ENCODE measurements at regions not wholly inside any gene's neighbourhood (a gene's known extent, or its start where the extent isn't known, plus 50 kb on each side); places are given as distances from the start of the nearest gene placed in this dataset.
"Not testable (repeated sequence)": the region's sequence is repeated elsewhere in the genome, so short reads cannot be mapped to it uniquely, and the experiment has no call there.

DNA sequence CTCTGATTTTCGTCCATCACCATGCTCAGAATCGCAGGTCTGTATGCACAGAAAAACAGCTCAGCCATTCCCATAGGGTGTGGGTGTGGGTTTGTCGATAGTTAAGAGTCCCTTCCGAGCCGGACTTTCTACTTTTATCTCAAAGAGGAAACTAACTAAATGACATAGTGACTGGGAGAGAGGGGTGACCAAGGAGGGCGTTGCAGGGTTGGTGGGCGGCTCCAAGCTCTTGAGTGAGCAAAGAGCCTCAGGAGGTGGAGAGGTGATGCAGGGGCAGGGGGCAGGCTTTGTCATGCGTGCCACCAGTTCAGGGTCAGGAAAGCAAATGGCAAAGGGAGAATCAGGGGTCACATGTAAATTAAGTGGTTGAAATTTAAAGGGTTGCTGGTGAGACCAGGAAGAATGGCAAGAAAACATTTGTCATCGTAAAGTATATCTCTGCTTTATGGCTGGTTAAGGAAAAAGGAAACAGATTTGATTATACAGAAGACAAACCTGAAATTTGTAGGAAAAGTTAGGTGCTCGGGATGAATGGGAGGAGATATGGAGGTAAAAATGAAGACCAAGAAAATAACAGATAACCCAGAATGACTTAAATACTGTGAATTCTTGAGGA lies 249.0 kb downstream of the SETD4 start:
- no peaks in the 10 kb centered on the region for H3K9me3 Mint-ChIP-seq
- H3K4me3 Mint-ChIP-seq: no peak overlapping the region
- no peaks in the 10 kb centered on the region for H3K4me1 Mint-ChIP-seq (ENCODE audit: low read depth)
- H3K27ac Mint-ChIP-seq: no peak overlapping the region
- DNase-seq (ENCODE audit: low spot score): no peak
- peaks cover 8% of the 10 kb centered on the region for H3K27me3 Mint-ChIP-seq (ENCODE audit: low read depth)
- H3K36me3 Mint-ChIP-seq (ENCODE audit: low read depth): no peaks in the 10 kb centered on the region

DNA sequence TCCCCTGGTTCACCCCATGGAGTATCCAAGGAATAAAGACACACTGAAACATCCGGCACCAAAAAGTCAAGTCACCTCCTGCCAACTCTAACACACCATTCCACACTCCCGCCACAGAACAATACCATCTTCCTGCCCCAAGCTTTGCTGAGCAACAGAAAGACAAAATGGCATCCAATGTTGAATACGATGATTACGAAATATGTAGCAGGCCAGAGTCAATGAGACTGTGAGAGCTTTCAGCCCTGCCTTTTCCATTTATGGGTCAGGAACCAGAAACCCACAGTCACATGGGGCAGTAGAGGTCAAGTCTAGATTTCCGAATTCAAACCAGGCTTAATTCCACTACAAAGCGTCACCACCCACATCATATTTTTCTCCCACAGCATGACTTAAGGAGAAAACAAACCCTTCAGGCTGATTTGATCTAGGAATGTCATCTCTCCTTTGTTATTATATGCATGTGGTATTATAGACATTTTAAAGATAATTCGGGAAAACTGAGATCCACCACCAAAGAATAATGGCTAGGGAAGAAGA lies 249.8 kb downstream of the SETD4 start:
- Mint-ChIP-seq H3K27ac (no peak overlapping the region), H3K4me1 (ENCODE audit: low read depth) (no peaks in the 10 kb centered on the region), H3K4me3 (no peak overlapping the region), H3K27me3 (ENCODE audit: low read depth) (peaks cover 8% of the 10 kb centered on the region), H3K9me3 (no peaks in the 10 kb centered on the region), H3K36me3 (ENCODE audit: low read depth) (no peaks in the 10 kb centered on the region)
- no peak for DNase-seq (ENCODE audit: low spot score)

DNA sequence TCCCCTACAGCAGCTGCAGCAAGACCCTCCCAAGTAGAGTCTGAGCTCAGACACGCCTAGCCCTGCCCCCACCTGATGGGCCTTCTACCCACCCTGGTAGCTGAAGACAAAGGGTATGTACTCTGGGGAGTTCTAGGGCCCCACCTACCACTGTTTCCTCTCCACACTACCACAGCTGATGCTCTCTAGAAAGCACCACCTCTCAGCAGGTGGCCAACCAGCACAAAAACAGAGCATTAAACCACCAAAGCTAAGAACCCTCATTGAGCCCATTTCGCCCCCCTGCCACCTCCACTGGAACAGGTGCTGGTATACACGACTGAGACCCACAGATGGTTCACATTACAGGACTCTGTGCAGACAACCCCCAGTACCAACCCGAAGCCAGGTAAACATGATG lies 258.9 kb downstream of the SETD4 start:
- Mint-ChIP-seq H3K4me1 (ENCODE audit: low read depth) (no peaks in the 10 kb centered on the region), H3K27ac (no peak overlapping the region)

DNA sequence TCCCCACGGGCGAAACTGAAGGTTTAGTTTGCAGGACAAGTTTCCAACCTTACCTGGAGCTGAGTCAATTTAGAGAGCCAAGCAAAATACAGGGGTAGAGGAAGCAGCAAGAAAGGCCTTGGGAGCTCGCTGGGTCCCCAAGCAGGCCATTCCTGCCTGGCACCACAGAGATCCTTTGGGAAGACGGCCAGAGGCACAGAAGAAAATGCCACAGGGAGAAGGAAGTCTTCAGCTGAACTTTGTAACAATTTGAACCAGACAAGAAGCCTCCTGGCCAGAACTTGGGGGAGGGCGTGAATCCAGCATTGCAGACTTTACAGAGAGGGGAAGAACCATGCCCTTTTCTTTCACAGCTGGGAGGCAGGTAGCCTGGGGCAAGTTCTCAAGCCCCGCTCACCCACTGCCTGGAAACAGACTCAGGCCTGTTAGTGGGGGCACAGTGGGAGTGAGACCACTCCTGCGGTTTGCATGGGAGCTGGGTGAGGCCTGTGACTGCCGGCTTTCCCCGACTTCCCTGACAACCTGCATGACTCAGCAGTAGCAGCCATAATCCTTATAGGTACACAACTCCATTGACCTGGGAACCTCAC lies 259.4 kb downstream of the SETD4 start:
- H3K4me1 Mint-ChIP-seq (ENCODE audit: low read depth); H3K36me3 Mint-ChIP-seq (ENCODE audit: low read depth); H3K27ac Mint-ChIP-seq; H3K9me3 Mint-ChIP-seq; DNase-seq (ENCODE audit: low spot score); H3K4me3 Mint-ChIP-seq: not testable (repeated sequence)
- peaks cover 18% of the 10 kb centered on the region for H3K27me3 Mint-ChIP-seq (ENCODE audit: low read depth)

More for the DNA sequence above, 258.9 kb downstream of the SETD4 start:
- H3K36me3 Mint-ChIP-seq (ENCODE audit: low read depth): no peaks in the 10 kb centered on the region
- DNase-seq (ENCODE audit: low spot score): no peak
- no peak overlapping the region for H3K4me3 Mint-ChIP-seq
- no peaks in the 10 kb centered on the region for H3K9me3 Mint-ChIP-seq
- H3K27me3 Mint-ChIP-seq (ENCODE audit: low read depth): peaks cover 18% of the 10 kb centered on the region

GRCh38 chr21:35796844-35797243 lies 263.5 kb downstream of the SETD4 start:
- Mint-ChIP-seq H3K27ac (no peak overlapping the region), H3K36me3 (ENCODE audit: low read depth) (no peaks in the 10 kb centered on the region), H3K9me3 (no peaks in the 10 kb centered on the region), H3K4me3 (no peak overlapping the region), H3K27me3 (ENCODE audit: low read depth) (peaks cover 2% of the 10 kb centered on the region), H3K4me1 (ENCODE audit: low read depth) (no peaks in the 10 kb centered on the region)
- DNase-seq (ENCODE audit: low spot score): no peak

DNA sequence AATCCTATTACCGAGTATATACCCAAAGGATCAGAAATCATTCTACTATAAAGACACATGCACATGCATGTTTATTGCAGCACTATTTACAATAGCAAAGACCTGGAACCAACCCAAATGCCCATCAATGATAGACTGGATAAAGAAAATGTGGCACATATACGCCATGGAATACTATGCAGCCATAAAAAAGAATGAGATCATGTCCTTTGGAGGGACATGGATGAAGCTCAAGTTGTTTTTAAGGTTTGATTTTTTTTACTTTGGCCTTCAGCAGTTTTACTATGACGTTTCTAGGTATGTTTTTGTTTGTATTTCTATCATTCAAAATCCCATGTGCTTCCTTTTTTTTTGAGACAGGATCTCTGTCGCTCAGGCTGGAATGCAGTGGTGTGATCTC lies 265.8 kb downstream of the SETD4 start:
- not testable (repeated sequence) for H3K4me1 Mint-ChIP-seq (ENCODE audit: low read depth); H3K9me3 Mint-ChIP-seq; H3K27ac Mint-ChIP-seq; H3K36me3 Mint-ChIP-seq (ENCODE audit: low read depth); H3K27me3 Mint-ChIP-seq (ENCODE audit: low read depth); DNase-seq (ENCODE audit: low spot score); H3K4me3 Mint-ChIP-seq

DNA sequence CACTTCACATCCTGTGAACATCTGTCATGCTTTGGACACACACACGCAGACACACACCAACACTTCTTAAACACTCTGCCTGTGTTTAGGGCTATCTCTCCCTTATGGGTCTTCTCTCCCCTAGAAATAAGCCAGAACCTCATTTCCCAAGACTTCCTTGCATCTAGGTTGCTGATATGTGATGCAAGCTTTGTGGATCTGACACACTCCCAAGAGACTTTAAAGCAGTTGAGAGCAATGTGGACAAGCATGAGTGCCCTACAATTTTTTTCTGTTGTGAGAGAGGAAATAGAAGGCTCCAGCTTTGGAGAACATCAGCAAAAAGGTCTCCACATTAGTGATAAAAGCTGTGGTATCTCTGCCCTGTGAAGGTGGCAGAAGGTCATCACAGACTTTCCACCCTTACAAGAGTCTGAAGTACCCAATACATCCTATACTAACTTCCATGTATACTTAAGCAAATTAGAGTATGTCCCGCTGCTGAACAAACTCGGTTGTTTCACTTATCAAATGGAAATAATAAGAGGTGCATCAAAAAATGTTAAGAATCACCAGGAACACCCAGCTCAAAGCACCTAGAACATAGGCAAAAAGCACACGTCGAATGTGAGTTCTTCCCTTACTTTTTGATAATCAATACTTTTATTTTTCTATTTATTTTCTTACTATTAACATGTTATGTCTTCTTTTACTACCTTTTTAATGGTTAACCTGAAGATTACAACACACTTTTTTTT lies 267.6 kb downstream of the SETD4 start:
- no peak for DNase-seq (ENCODE audit: low spot score)
- H3K27ac Mint-ChIP-seq: no peak overlapping the region
- H3K4me1 Mint-ChIP-seq (ENCODE audit: low read depth): no peaks in the 10 kb centered on the region
- H3K36me3 Mint-ChIP-seq (ENCODE audit: low read depth): no peaks in the 10 kb centered on the region
- H3K4me3 Mint-ChIP-seq: no peak overlapping the region
- H3K27me3 Mint-ChIP-seq (ENCODE audit: low read depth): no peaks in the 10 kb centered on the region
- H3K9me3 Mint-ChIP-seq: no peaks in the 10 kb centered on the region

- Mint-ChIP-seq H3K36me3 (ENCODE audit: low read depth) (no peaks in the 10 kb centered on the region), H3K4me3 (no peak overlapping the region), H3K9me3 (no peaks in the 10 kb centered on the region), H3K27ac (no peak overlapping the region), H3K27me3 (ENCODE audit: low read depth) (no peaks in the 10 kb centered on the region), H3K4me1 (ENCODE audit: low read depth) (no peaks in the 10 kb centered on the region)
- DNase-seq (ENCODE audit: low spot score): no peak
Observed at GRCh38 chr21:35791541-35792325, 268.6 kb downstream of the SETD4 start.

DNA sequence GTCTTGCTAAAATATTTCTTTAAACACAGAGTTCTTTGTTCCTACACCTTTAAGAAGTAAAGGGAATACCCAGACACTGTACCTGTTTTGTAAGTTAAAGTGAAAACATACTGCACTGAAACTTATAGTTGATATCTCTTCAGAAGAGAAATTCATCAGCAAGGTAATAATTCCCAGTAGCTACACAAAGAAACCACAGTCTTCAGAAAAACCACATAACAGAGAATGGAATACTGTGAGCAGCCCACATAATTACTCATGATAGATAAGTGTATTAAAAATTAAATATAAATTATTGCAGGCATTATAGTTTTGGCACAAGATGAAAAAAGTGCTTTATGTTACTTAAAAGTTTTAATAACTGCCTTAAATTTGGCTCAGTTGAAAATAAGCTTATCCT lies 276.6 kb downstream of the SETD4 start:
- H3K4me3 Mint-ChIP-seq: no peak overlapping the region
- H3K36me3 Mint-ChIP-seq (ENCODE audit: low read depth): no peaks in the 10 kb centered on the region
- H3K27me3 Mint-ChIP-seq (ENCODE audit: low read depth): peaks cover 6% of the 10 kb centered on the region
- no peak for DNase-seq (ENCODE audit: low spot score)
- no peaks in the 10 kb centered on the region for H3K4me1 Mint-ChIP-seq (ENCODE audit: low read depth)
- H3K9me3 Mint-ChIP-seq: no peaks in the 10 kb centered on the region
- H3K27ac Mint-ChIP-seq: no peak overlapping the region

GRCh38 chr21:35782667-35783066 lies 277.7 kb downstream of the SETD4 start:
- Mint-ChIP-seq H3K4me3 (no peak overlapping the region), H3K9me3 (no peaks in the 10 kb centered on the region), H3K36me3 (ENCODE audit: low read depth) (no peaks in the 10 kb centered on the region), H3K27me3 (ENCODE audit: low read depth) (peaks cover 6% of the 10 kb centered on the region), H3K4me1 (ENCODE audit: low read depth) (no peaks in the 10 kb centered on the region), H3K27ac (no peak overlapping the region)
- DNase-seq (ENCODE audit: low spot score): no peak

DNA sequence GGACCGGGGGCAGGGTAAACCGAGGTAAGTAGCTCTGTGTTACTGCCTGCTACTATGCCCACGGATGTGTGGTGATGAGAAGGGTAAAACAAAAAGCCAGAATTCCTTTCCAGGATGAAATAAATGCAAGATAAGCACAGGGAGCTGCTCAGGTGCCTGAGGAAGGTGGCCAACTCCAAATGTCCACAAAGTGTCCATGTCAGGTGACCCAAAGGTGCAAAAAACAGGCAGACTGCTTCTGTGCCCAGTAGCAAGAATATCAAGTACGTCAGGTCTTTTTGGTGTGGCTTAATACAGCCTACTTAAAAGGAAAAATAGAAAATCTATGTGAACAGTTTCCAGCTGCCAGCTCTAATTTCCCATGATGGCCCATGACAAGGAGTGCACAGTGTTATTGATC lies 279.3 kb downstream of the SETD4 start:
- Mint-ChIP-seq H3K4me3 (no peak overlapping the region), H3K9me3 (no peaks in the 10 kb centered on the region), H3K27me3 (ENCODE audit: low read depth) (peaks cover 11% of the 10 kb centered on the region), H3K4me1 (ENCODE audit: low read depth) (no peaks in the 10 kb centered on the region), H3K27ac (no peak overlapping the region), H3K36me3 (ENCODE audit: low read depth) (no peaks in the 10 kb centered on the region)
- DNase-seq (ENCODE audit: low spot score): no peak

GRCh38 chr21:35779690-35780570 lies 280.4 kb downstream of the SETD4 start:
- Mint-ChIP-seq H3K27ac (no peak overlapping the region), H3K9me3 (no peaks in the 10 kb centered on the region), H3K4me3 (no peak overlapping the region), H3K27me3 (ENCODE audit: low read depth) (peaks cover 12% of the 10 kb centered on the region), H3K36me3 (ENCODE audit: low read depth) (no peaks in the 10 kb centered on the region), H3K4me1 (ENCODE audit: low read depth) (no peaks in the 10 kb centered on the region)
- DNase-seq (ENCODE audit: low spot score): no peak

- H3K9me3 Mint-ChIP-seq: no peaks in the 10 kb centered on the region
- no peak for DNase-seq (ENCODE audit: low spot score)
- no peaks in the 10 kb centered on the region for H3K36me3 Mint-ChIP-seq (ENCODE audit: low read depth)
- H3K4me3 Mint-ChIP-seq: no peak overlapping the region
- peaks cover 17% of the 10 kb centered on the region for H3K27me3 Mint-ChIP-seq (ENCODE audit: low read depth)
- no peak overlapping the region for H3K27ac Mint-ChIP-seq
- no peaks in the 10 kb centered on the region for H3K4me1 Mint-ChIP-seq (ENCODE audit: low read depth)
Observed at GRCh38 chr21:35779167-35779566, 281.2 kb downstream of the SETD4 start.

Measured in T-helper 2 cell treated with Interferon-gamma antibody and Interleukin-4, amounts not matched to agents 5 μg/mL and 100 μg/mL, for 36 hours (primary cell).